IMR-90 (cell line): ENCODE measurements at regions not wholly inside any gene's neighbourhood (a gene's known extent, or its start where the extent isn't known, plus 50 kb on each side); places are given as distances from the start of the nearest gene placed in this dataset.
"Not testable (repeated sequence)": the region's sequence is repeated elsewhere in the genome, so short reads cannot be mapped to it uniquely, and the experiment has no call there.

Experiments
- ATAC-seq: fragments of 200-7000 bp; cut with Tn5 transposase; 2 replicates; pipeline ENCODE4 v1.9.1; 2020; ENCODE audit warnings: low read depth, mild to moderate bottlenecking, moderate library complexity
- BruUV-seq: library from RNA; stranded (reverse); fragments of 400-500 nt; replicated peaks from 2 replicates; lab custom pipeline; 2021; lab: Mats Ljungman, UMichigan
- CTCF ChIA-PET: fragments of 300-600 bp; formaldehyde crosslinking; extraction: SDS; loops from one replicate; lab custom pipeline; 2021; ENCODE audit warnings: antibody characterized with exemption; lab: Yijun Ruan, JAX
- POLR2A ChIA-PET: fragments of 300-600 bp; sonication (Branson Sonifier 250); formaldehyde crosslinking; loops from one replicate; lab custom pipeline; 2022; ENCODE audit warnings: antibody characterized with exemption; ENCODE audit not compliant: unreplicated experiment; lab: Charles Lee
- DNase-seq: peaks from one replicate; pipeline ENCODE4 v3.0.0; 2013
- H2AFZ ChIP-seq: replicated peaks from 2 replicates; pipeline ENCODE3; 2013; ENCODE audit warnings: low read length, mild to moderate bottlenecking; ENCODE audit not compliant: poor library complexity
- H2AK5ac ChIP-seq: 2 replicates; pipeline ENCODE4 v1.6.1; 2013; ENCODE audit warnings: low read depth, low read length, inconsistent platforms
- H2AK9ac ChIP-seq: replicated peaks from 2 replicates; pipeline ENCODE3; 2013; ENCODE audit warnings: mild to moderate bottlenecking, low read depth, low read length, moderate library complexity; ENCODE audit not compliant: poor library complexity
- H2BK120ac ChIP-seq: 2 replicates; pipeline ENCODE4 v1.6.1; 2013; ENCODE audit warnings: low read depth, low read length, inconsistent platforms
- H2BK15ac ChIP-seq: 3 replicates; pipeline ENCODE4 v1.6.1; 2013; ENCODE audit warnings: low read depth, low read length, inconsistent platforms
- H2BK20ac ChIP-seq: 2 replicates; pipeline ENCODE4 v1.6.1; 2013; ENCODE audit warnings: low read depth, mild to moderate bottlenecking, inconsistent platforms, low read length, moderate library complexity
- H2BK5ac ChIP-seq: 2 replicates; pipeline ENCODE4 v1.6.1; 2013; ENCODE audit warnings: mild to moderate bottlenecking, low read depth, low read length, inconsistent platforms; ENCODE audit not compliant: poor library complexity, severe bottlenecking
- H3K14ac ChIP-seq: replicated peaks from 2 replicates; pipeline ENCODE4 v1.6.1; 2013; ENCODE audit warnings: low read depth, low read length, inconsistent platforms
- H3K18ac ChIP-seq: 2 replicates; pipeline ENCODE4 v1.6.1; 2013; ENCODE audit warnings: low read depth, low read length, control low read depth
- H3K23ac ChIP-seq: 2 replicates; pipeline ENCODE4 v1.6.1; 2013; ENCODE audit warnings: low read depth, low read length, inconsistent platforms
- H3K27ac ChIP-seq: 2 replicates; pipeline ENCODE4 v1.5.1; 2013; ENCODE audit warnings: mild to moderate bottlenecking, control low read depth, low read length; ENCODE audit not compliant: insufficient read depth
- H3K27me3 ChIP-seq: 2 replicates; pipeline ENCODE4 v1.6.1; 2013; ENCODE audit warnings: low read length; ENCODE audit not compliant: control insufficient read depth, insufficient read depth
- H3K36me3 ChIP-seq: 2 replicates; pipeline ENCODE4 v1.6.1; 2013; ENCODE audit warnings: low read length, mixed read lengths; ENCODE audit not compliant: control insufficient read depth, insufficient read depth
- H3K4ac ChIP-seq: 2 replicates; pipeline ENCODE4 v1.6.1; 2013; ENCODE audit warnings: low read depth, low read length, inconsistent platforms
- H3K4me1 ChIP-seq: 2 replicates; pipeline ENCODE4 v1.6.1; 2013; ENCODE audit warnings: low read length, mixed read lengths; ENCODE audit not compliant: control insufficient read depth, insufficient read depth
- H3K4me2 ChIP-seq: 2 replicates; pipeline ENCODE4 v1.6.1; 2013; ENCODE audit warnings: low read depth, mild to moderate bottlenecking, control low read depth, low read length, moderate library complexity
- H3K4me3 ChIP-seq: 2 replicates; pipeline ENCODE4 v1.5.1; 2013; ENCODE audit warnings: low read depth, mild to moderate bottlenecking, control low read depth, low read length, moderate library complexity; ENCODE audit not compliant: insufficient read depth
- H3K56ac ChIP-seq: 2 replicates; pipeline ENCODE4 v1.6.1; 2013; ENCODE audit warnings: low read length, inconsistent platforms; ENCODE audit not compliant: insufficient read depth; ENCODE audit errors: extremely low read depth
- H3K79me1 ChIP-seq, 2 experiments: 2 replicates each; pipeline ENCODE4 v1.6.1; 2013; ENCODE audit warnings: low read length in 2 of 2, inconsistent platforms in 1 of 2, low read depth in 1 of 2
- H3K9ac ChIP-seq: 2 replicates; pipeline ENCODE4 v1.6.1; 2013; ENCODE audit warnings: low read depth, low read length, control low read depth
- H3K9me1 ChIP-seq: 2 replicates; pipeline ENCODE4 v1.6.1; 2013; ENCODE audit warnings: low read length, inconsistent platforms; ENCODE audit not compliant: insufficient read depth
- H3K9me3 ChIP-seq: 2 replicates; pipeline ENCODE4 v1.6.1; 2013; ENCODE audit warnings: low read length; ENCODE audit not compliant: control insufficient read depth, insufficient read depth
- H4K20me1 ChIP-seq: 2 replicates; pipeline ENCODE4 v1.6.1; 2013; ENCODE audit warnings: low read length, inconsistent platforms; ENCODE audit not compliant: insufficient read depth
- H4K5ac ChIP-seq: 2 replicates; pipeline ENCODE4 v1.6.1; 2013; ENCODE audit warnings: mild to moderate bottlenecking, low read depth, low read length, control low read depth
- H4K8ac ChIP-seq, 2 experiments: 2 replicates each; pipeline ENCODE4 v1.6.1; 2013; ENCODE audit warnings: low read depth in 2 of 2, low read length in 2 of 2, control low read depth in 1 of 2, inconsistent platforms in 1 of 2
- H4K91ac ChIP-seq: 2 replicates; pipeline ENCODE4 v1.6.1; 2013; ENCODE audit warnings: low read depth, low read length, inconsistent platforms; ENCODE audit not compliant: insufficient read depth
- MAFK ChIP-seq: IDR thresholded peaks from 2 replicates; pipeline ENCODE4 v1.6.1; 2012; ENCODE audit warnings: low read depth, low read length, improper control_type of control experiment
- whole genome bisulfite sequencing, 2 experiments: methylation state at CpG; one replicate each; pipeline versions ENCODE4 v1.1.5 to v1.1.7; 2013; ENCODE audit warnings: missing lambda C conversion rate in 2 of 2; ENCODE audit not compliant: insufficient read length in 1 of 2; ENCODE audit errors: extremely low coverage in 2 of 2; 5-methylcytosine and 5-hydroxymethylcytosine counted together
- dilution Hi-C: fragments of 300-500 bp; cut with HindIII; formaldehyde crosslinking; loops from one replicate; pipeline ENCODE4 v1.14.3; 2018; ENCODE audit warnings: low sequenced_read_pairs; ENCODE audit not compliant: unreplicated experiment
- in situ Hi-C: fragments of 300-500 bp; cut with MboI; formaldehyde crosslinking; loops from 3 replicates; pipeline ENCODE4 v1.14.3; 2019; ENCODE audit warnings: low sequenced_read_pairs, inconsistent platforms, mixed read lengths
- intact Hi-C: fragments of 100-400 bp; cut with micrococcal nuclease; formaldehyde crosslinking; loops from 2 replicates; pipeline ENCODE4 v1.10.0; 2022

GRCh38 chr7:16965697-16966096, 83.9 kb upstream of the AGR3 start:
- H3K18ac ChIP-seq, CTCF ChIA-PET, DNase-seq, H3K14ac ChIP-seq, H2AFZ ChIP-seq, H3K27me3 ChIP-seq, H2AK9ac ChIP-seq, H3K4me2 ChIP-seq, H4K8ac ChIP-seq, H4K5ac ChIP-seq, H3K4me1 ChIP-seq, H3K9ac ChIP-seq, H4K91ac ChIP-seq, H3K9me1 ChIP-seq, H2BK120ac ChIP-seq, POLR2A ChIA-PET, H2BK20ac ChIP-seq, intact Hi-C loops, H3K27ac ChIP-seq, H3K79me1 ChIP-seq, H3K4me3 ChIP-seq, H3K9me3 ChIP-seq, H2BK15ac ChIP-seq, H2BK5ac ChIP-seq, H4K20me1 ChIP-seq, ATAC-seq, H3K23ac ChIP-seq, in situ Hi-C loops, H3K4ac ChIP-seq, BruUV-seq, dilution Hi-C loops, H2AK5ac ChIP-seq, H3K56ac ChIP-seq, H3K36me3 ChIP-seq: not testable (repeated sequence)
- 100% methylated on average over 2 of the region's 8 CpGs; no CpG with 5 or more reads in 1 of the 2 experiments for WGBS, 2 experiments
- 0 out of 2 replicates have a peak, but pooled peaks have one; percentile 12 for TF ChIP-seq MAFK
